ENCODE measurements at regions not wholly inside any gene's neighbourhood (a gene's known extent, or its start where the extent isn't known, plus 50 kb on each side); places are given as distances from the start of the nearest gene placed in this dataset.

DNA sequence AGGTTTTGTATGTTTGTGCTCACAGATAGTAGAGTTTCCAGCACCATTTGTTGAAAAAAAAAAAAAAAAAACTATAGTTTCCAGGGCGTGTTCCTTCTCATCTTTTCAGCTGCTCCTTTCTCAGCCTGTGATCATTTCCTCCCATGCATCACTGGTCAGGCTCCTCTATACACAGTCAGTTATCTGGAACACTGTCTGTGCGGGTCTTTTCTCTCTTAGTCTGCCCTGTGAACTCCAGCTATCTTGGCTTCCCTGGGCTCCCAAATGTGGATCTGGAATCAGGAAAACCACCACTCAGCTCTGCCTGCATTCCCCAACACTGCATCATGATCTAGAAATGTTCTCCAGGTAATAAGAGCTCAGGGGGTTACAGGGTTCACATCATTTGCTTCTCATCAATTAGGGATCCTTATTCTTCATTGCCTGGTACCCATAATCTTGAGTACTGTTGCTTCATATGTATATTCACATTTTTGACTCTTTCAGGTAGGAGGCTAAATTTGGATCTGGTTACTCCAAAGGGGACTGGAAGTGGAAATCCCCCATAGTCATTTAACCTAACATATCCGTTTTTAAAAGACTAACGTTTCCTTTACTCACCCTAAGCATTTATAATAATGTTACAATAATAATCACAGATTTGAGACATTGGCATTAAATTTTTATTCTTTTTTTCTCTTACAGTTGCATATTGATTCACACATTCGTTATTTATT is 221.8 kb upstream of the KLF3 start:
- Histone ChIP-seq H3K27me3 (replicated peaks in 1 of 7) (peaks cover 0 to 9% (median 0%) of the 10 kb centered on the region in 7 donors), H3K36me3 (no peaks in the 10 kb centered on the region), H3K27ac (no peak overlapping the region), H3K4me3 (no peak overlapping the region), H3K9me3 (peaks cover 0 to 32% (median 22%) of the 10 kb centered on the region in 8 donors), H3K4me1 (no peaks in the 10 kb centered on the region)
- TF ChIP-seq POLR2A (IDR thresholded peaks at IDR 0.05) (no peak), POLR2AphosphoS5 (IDR thresholded peaks at IDR 0.05) (no peak)
- TF ChIP-seq, protein P1, sequence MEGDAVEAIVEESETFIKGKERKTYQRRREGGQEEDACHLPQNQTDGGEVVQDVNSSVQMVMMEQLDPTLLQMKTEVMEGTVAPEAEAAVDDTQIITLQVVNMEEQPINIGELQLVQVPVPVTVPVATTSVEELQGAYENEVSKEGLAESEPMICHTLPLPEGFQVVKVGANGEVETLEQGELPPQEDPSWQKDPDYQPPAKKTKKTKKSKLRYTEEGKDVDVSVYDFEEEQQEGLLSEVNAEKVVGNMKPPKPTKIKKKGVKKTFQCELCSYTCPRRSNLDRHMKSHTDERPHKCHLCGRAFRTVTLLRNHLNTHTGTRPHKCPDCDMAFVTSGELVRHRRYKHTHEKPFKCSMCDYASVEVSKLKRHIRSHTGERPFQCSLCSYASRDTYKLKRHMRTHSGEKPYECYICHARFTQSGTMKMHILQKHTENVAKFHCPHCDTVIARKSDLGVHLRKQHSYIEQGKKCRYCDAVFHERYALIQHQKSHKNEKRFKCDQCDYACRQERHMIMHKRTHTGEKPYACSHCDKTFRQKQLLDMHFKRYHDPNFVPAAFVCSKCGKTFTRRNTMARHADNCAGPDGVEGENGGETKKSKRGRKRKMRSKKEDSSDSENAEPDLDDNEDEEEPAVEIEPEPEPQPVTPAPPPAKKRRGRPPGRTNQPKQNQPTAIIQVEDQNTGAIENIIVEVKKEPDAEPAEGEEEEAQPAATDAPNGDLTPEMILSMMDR (IDR thresholded peaks at IDR 0.05 in 8 of 11, conservative IDR thresholded peaks at IDR 0.05 in 3 of 11), result no peak
- WGBS, 5 donors, result 67 to 77% (median 74%) methylated on average over 5 of the region's 5 CpGs
- DNase-seq, result no peak
- intact Hi-C loops (cut with DNase I; ENCODE audit: low total_unique reads), result no loop called here

DNA sequence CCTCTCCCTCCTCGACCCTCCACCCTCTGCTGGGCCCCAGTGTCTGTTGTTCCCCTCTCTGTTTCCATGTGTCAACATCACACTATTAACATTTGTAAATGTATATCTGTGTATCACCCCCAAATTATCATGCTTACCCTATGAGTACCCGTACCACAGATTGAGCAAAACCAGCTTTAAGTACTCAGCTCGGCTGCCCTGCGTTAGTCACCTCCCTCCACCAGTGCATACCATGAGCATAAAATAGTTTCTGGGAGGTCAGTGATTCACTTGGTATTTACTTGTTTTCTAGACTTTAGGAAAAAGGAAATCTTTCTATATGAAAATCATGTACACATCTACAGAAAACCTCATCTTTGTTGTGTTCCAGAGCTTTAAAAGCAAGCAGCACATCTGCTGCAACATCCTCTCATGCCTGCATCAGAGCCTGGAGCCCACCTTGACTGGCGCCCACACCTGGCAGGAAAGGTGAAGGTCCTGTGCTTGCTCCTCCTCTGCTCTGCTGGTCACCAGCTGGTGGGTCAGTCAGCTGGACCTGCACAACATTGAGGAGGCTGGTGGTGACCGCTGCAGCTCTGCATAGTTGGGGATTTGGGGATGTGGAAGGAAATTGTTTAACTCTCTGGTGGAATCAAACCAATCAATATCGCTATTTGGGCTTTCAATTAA is 214.4 kb upstream of the KLF3 start:
- no peaks in the 10 kb centered on the region for H3K36me3 ChIP-seq
- H3K4me3 ChIP-seq, result no peak overlapping the region
- intact Hi-C loops (cut with DNase I; ENCODE audit: low total_unique reads), result no loop called here
- no peaks in the 10 kb centered on the region for H3K4me1 ChIP-seq
- 92 to 95% (median 92%) methylated on average over 6 to 7 of the region's 7 CpGs for WGBS, 5 donors
- no peak overlapping the region for H3K27ac ChIP-seq
- no peak for TF ChIP-seq POLR2AphosphoS5 (IDR thresholded peaks at IDR 0.05)
- TF ChIP-seq POLR2A (IDR thresholded peaks at IDR 0.05), result no peak
- TF ChIP-seq, protein P1 (IDR thresholded peaks at IDR 0.05 in 8 of 11, conservative IDR thresholded peaks at IDR 0.05 in 3 of 11), result no peak
- no peak for DNase-seq
- peaks cover 0 to 8% (median 0%) of the 10 kb centered on the region in 8 donors for H3K9me3 ChIP-seq
- H3K27me3 ChIP-seq (replicated peaks in 1 of 7), result no peaks in the 10 kb centered on the region

DNA sequence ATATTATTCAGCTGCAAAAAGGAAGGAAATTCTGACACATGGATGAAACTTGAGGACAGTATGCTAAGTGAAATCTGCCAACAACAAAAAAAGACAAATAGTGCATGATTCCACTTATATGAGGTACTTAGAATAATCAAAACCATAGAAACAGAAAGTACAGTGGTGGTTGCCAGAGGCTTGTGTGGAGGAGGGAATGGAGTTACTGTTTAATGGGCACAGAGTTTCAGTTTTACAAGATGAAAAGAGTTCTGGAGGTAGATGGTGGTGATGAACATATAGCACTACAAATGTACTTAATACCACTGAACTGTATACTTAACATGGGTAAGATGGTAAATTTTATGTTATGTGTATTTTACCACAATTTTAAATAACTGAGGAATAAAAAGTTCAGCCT is 212.0 kb upstream of the KLF3 start:
- Histone ChIP-seq H3K4me3 (no peak overlapping the region), H3K36me3 (no peaks in the 10 kb centered on the region), H3K27me3 (replicated peaks in 1 of 7) (no peaks in the 10 kb centered on the region), H3K27ac (no peak overlapping the region), H3K4me1 (peaks cover 0 to 5% (median 0%) of the 10 kb centered on the region in 6 donors), H3K9me3 (peaks cover 0 to 8% (median 0%) of the 10 kb centered on the region in 8 donors)
- intact Hi-C loops (cut with DNase I; ENCODE audit: low total_unique reads), result no loop called here
- no peak for DNase-seq
- TF ChIP-seq, protein P1 (IDR thresholded peaks at IDR 0.05 in 8 of 11, conservative IDR thresholded peaks at IDR 0.05 in 3 of 11), result no peak
- TF ChIP-seq POLR2A (IDR thresholded peaks at IDR 0.05) (no peak), POLR2AphosphoS5 (IDR thresholded peaks at IDR 0.05) (no peak)

DNA sequence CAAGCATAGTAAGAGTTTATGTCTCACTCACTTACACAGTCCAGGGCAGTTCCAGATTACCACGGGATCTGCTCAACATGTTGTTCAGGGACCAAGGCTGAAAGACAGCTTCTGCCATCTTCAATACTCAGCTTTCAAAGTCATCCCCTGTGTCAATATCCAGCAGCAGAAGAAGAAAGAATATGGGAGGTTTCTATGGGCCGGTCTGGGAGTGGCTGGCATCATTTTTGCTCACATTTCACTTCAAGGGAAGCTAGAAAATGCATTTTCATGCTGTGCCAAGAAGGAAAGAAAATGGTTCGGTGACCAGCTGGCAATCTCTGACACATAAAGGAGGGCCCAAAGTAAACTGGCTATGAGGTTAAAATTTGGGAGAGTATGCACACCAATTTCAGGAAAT is 211.5 kb upstream of the KLF3 start:
- DNase-seq, result no peak
- Histone ChIP-seq H3K36me3 (no peaks in the 10 kb centered on the region), H3K4me3 (no peak overlapping the region), H3K9me3 (peaks cover 0 to 8% (median 0%) of the 10 kb centered on the region in 8 donors), H3K27me3 (replicated peaks in 1 of 7) (no peaks in the 10 kb centered on the region), H3K4me1 (peaks cover 0 to 5% (median 0%) of the 10 kb centered on the region in 6 donors), H3K27ac (no peak overlapping the region)
- 84 to 98% (median 90%) methylated on average over 3 of the region's 3 CpGs for WGBS, 5 donors
- intact Hi-C loops (cut with DNase I; ENCODE audit: low total_unique reads), result no loop called here
- TF ChIP-seq POLR2AphosphoS5 (IDR thresholded peaks at IDR 0.05) (no peak), POLR2A (IDR thresholded peaks at IDR 0.05) (no peak)
- TF ChIP-seq, protein P1 (IDR thresholded peaks at IDR 0.05 in 8 of 11, conservative IDR thresholded peaks at IDR 0.05 in 3 of 11), result no peak

Measured in spleen (tissue), 11 donors.